ENCODE measurements at regions not wholly inside any gene's neighbourhood (a gene's known extent, or its start where the extent isn't known, plus 50 kb on each side); places are given as distances from the start of the nearest gene placed in this dataset.

- ChIA-PET POLR2A (no interaction called here), CTCF (ENCODE audit: low intra/inter-chr PET ratio) (no interaction called here)
- FAIRE-seq (no peak), DNase-seq (ENCODE audit: extremely low read depth in 1 of 4, low spot score in 3 of 4) (no peak), ATAC-seq (no peak)
- no peaks in the 10 kb centered on the region for H3K79me2 ChIP-seq (ENCODE audit: control insufficient read depth, insufficient read depth, low read length)
- TF ChIP-seq PYGO2 (tag; IDR thresholded peaks at IDR 0.05) (no peak), SIX5 (IDR thresholded peaks at IDR 0.05; ENCODE audit: borderline replicate concordance in 1 of 2, insufficient read depth in 1 of 2, low read depth in 1 of 2, low read length in 2 of 2) (no peak), MEF2D (tag; conservative IDR thresholded peaks at IDR 0.05; ENCODE audit: low read depth) (no peak), CREM (IDR thresholded peaks at IDR 0.05; ENCODE audit: low read depth) (no peak)
- H3K4me1 ChIP-seq (replicated peaks in 1 of 2; ENCODE audit: control insufficient read depth in 2 of 2, insufficient read depth in 2 of 2, low read length in 2 of 2): no peaks in the 10 kb centered on the region
- no peak overlapping the region for H3K27ac ChIP-seq (ENCODE audit: extremely low read depth, low read depth, low read length)
- no TSS peak for BruUV-seq (replicated peaks)
- no peaks in the 10 kb centered on the region for H3K9me1 ChIP-seq (ENCODE audit: control insufficient read depth, insufficient read depth, low read length)
- in situ Hi-C loops (cut with MboI): no loop called here
- H3K36me3 ChIP-seq (ENCODE audit: control insufficient read depth, insufficient read depth, low read length): no peaks in the 10 kb centered on the region
- no peak overlapping the region for H3K9ac ChIP-seq (ENCODE audit: insufficient read depth in 1 of 2, low read depth in 2 of 2, low read length in 2 of 2)
- H2AFZ ChIP-seq (ENCODE audit: low read depth, low read length): no peak overlapping the region
- H3K4me2 ChIP-seq (ENCODE audit: insufficient read depth, low read length): no peak overlapping the region
- no peak overlapping the region for H3K4me3 ChIP-seq
- H3K9me3 ChIP-seq (replicated peaks; ENCODE audit: control insufficient read depth, insufficient read depth, low read depth, low read length): no peaks in the 10 kb centered on the region
- intact Hi-C loops (cut with micrococcal nuclease): no loop called here
- 0% methylated on average over 3 of the region's 3 CpGs for WGBS (ENCODE audit: insufficient coverage, low coverage, missing lambda C conversion rate)
- H3K27me3 ChIP-seq (ENCODE audit: control insufficient read depth in 2 of 2, insufficient read depth in 2 of 2, low read length in 2 of 2): no peaks in the 10 kb centered on the region
- no peaks in the 10 kb centered on the region for H4K20me1 ChIP-seq (replicated peaks; ENCODE audit: control insufficient read depth, insufficient read depth, low read length)
Measured at GRCh38 chr3:83248454-83248853, 1487.0 kb upstream of the GBE1 start.

GRCh38 chr3:83235180-83235814, 1473.9 kb upstream of the GBE1 start:
- CTCF ChIA-PET (ENCODE audit: low intra/inter-chr PET ratio): no interaction called here
- Histone ChIP-seq H4K20me1 (replicated peaks; ENCODE audit: control insufficient read depth, insufficient read depth, low read length) (no peaks in the 10 kb centered on the region), H3K9me1 (ENCODE audit: control insufficient read depth, insufficient read depth, low read length) (no peaks in the 10 kb centered on the region), H3K9me3 (replicated peaks; ENCODE audit: control insufficient read depth, insufficient read depth, low read depth, low read length) (no peaks in the 10 kb centered on the region), H3K4me3 (no peak overlapping the region), H3K79me2 (ENCODE audit: control insufficient read depth, insufficient read depth, low read length) (no peaks in the 10 kb centered on the region), H2AFZ (ENCODE audit: low read depth, low read length) (no peak overlapping the region), H3K36me3 (ENCODE audit: control insufficient read depth, insufficient read depth, low read length) (no peaks in the 10 kb centered on the region), H3K4me2 (ENCODE audit: insufficient read depth, low read length) (no peak overlapping the region), H3K4me1 (replicated peaks in 1 of 2; ENCODE audit: control insufficient read depth in 2 of 2, insufficient read depth in 2 of 2, low read length in 2 of 2) (no peaks in the 10 kb centered on the region; a peak in 1 of 5 replicates), H3K27me3 (ENCODE audit: control insufficient read depth in 2 of 2, insufficient read depth in 2 of 2, low read length in 2 of 2) (no peaks in the 10 kb centered on the region), H3K27ac (ENCODE audit: extremely low read depth, low read depth, low read length) (no peak overlapping the region), H3K9ac (ENCODE audit: insufficient read depth in 1 of 2, low read depth in 2 of 2, low read length in 2 of 2) (no peak overlapping the region)
- no TSS peak for BruUV-seq (replicated peaks)
- no peak for FAIRE-seq
- ATAC-seq: no peak
- in situ Hi-C loops (cut with MboI) (loop anchor here (10.0 kb wide), 1 partner anchor 290 kb away; no protein-coding TSS in a partner anchor), intact Hi-C loops (cut with micrococcal nuclease) (no loop called here)
- TF ChIP-seq MAFG (tag; conservative IDR thresholded peaks at IDR 0.05) (0 out of 2 replicates have a peak, but pooled peaks have one; percentile 7), MAFF (IDR thresholded peaks at IDR 0.05; ENCODE audit: low read length) (peak; percentile 38; the same call in 1 of the 2 replicates), CBX3 (IDR thresholded peaks at IDR 0.05; ENCODE audit: borderline replicate concordance in 1 of 2, low read length in 2 of 2) (no peak), MAFK (IDR thresholded peaks at IDR 0.05; ENCODE audit: low read length) (peak; percentile 27; the same call in 1 of the 2 replicates)
- POLR2A ChIA-PET: no interaction called here
- WGBS (ENCODE audit: insufficient coverage, low coverage, missing lambda C conversion rate): 3% methylated on average over 4 of the region's 4 CpGs
- no peak for DNase-seq (ENCODE audit: extremely low read depth in 1 of 4, low spot score in 3 of 4)
